CD4-positive, CD25-positive, alpha-beta regulatory T cell (primary cell): ENCODE measurements at regions not wholly inside any gene's neighbourhood (a gene's known extent, or its start where the extent isn't known, plus 50 kb on each side); places are given as distances from the start of the nearest gene placed in this dataset.
A peak's percentile ranks its signal among the peaks of the same experiment; 100 is the strongest.

Experiments used
- ATAC-seq, 2 donors: fragments of 150-1000 bp; cut with Tn5 transposase; one replicate each; pipeline ENCODE4 v1.10.0; 2021; ENCODE audit warnings: low read depth in 2 of 2, moderate number of reproducible peaks in 2 of 2, moderate library complexity in 1 of 2
- DNase-seq, 3 donors: peaks; one replicate each; pipeline versions ENCODE4 v3.0.0 to v3.0.0-alpha.2; 2012 to 2022; ENCODE audit warnings: mixed read lengths in 1 of 3
- H3K27ac ChIP-seq: one replicate; pipeline ENCODE4 v1.7.0; 2013; ENCODE audit warnings: mild to moderate bottlenecking, low read length; ENCODE audit not compliant: insufficient read depth, poor library complexity, severe bottlenecking
- H3K27me3 ChIP-seq: one replicate; pipeline ENCODE4 v1.7.0; 2013; ENCODE audit warnings: low read length; ENCODE audit not compliant: control insufficient read depth, insufficient read depth
- H3K36me3 ChIP-seq: one replicate; pipeline ENCODE4 v1.7.0; 2013; ENCODE audit warnings: mild to moderate bottlenecking, low read length, moderate library complexity; ENCODE audit not compliant: control insufficient read depth, insufficient read depth
- H3K4me1 ChIP-seq: 2 replicates; pipeline ENCODE4 v1.7.0; 2013; ENCODE audit warnings: mild to moderate bottlenecking, low read length; ENCODE audit not compliant: insufficient read depth, control insufficient read depth, poor library complexity, severe bottlenecking
- H3K4me3 ChIP-seq: one replicate; pipeline ENCODE4 v1.7.0; 2013; ENCODE audit warnings: low read depth, mild to moderate bottlenecking, low read length, moderate library complexity
- H3K9me3 ChIP-seq, 2 experiments: 1 replicate in 1 of 2; 2 replicates in 1 of 2; pipeline ENCODE4 v1.7.0; 2013; ENCODE audit warnings: low read length in 2 of 2, mild to moderate bottlenecking in 1 of 2, moderate library complexity in 1 of 2; ENCODE audit not compliant: control insufficient read depth in 2 of 2
- H3K27ac Mint-ChIP-seq, 3 donors: one replicate each; pipeline ENCODE4 v1.8.0; 2020 to 2022; ENCODE audit warnings: mild to moderate bottlenecking in 3 of 3, mixed read lengths in 3 of 3, moderate library complexity in 2 of 3
- H3K27me3 Mint-ChIP-seq: one replicate; pipeline ENCODE4 v1.8.0; 2022; ENCODE audit warnings: mild to moderate bottlenecking, mixed read lengths
- H3K36me3 Mint-ChIP-seq: one replicate; pipeline ENCODE4 v1.8.0; 2020; ENCODE audit warnings: mixed read lengths
- H3K4me1 Mint-ChIP-seq, 4 donors: one replicate each; pipeline ENCODE4 v1.8.0; 2020 to 2022; ENCODE audit warnings: mixed read lengths in 4 of 4, mild to moderate bottlenecking in 1 of 4
- H3K4me3 Mint-ChIP-seq, 4 donors: one replicate each; pipeline ENCODE4 v1.8.0; 2020 to 2022; ENCODE audit warnings: mild to moderate bottlenecking in 4 of 4, mixed read lengths in 4 of 4, moderate library complexity in 3 of 4
- H3K9me3 Mint-ChIP-seq, 7 donors: one replicate each; pipeline ENCODE4 v1.8.0; 2020 to 2022; ENCODE audit warnings: mixed read lengths in 7 of 7, mild to moderate bottlenecking in 3 of 7, moderate library complexity in 2 of 7

DNA sequence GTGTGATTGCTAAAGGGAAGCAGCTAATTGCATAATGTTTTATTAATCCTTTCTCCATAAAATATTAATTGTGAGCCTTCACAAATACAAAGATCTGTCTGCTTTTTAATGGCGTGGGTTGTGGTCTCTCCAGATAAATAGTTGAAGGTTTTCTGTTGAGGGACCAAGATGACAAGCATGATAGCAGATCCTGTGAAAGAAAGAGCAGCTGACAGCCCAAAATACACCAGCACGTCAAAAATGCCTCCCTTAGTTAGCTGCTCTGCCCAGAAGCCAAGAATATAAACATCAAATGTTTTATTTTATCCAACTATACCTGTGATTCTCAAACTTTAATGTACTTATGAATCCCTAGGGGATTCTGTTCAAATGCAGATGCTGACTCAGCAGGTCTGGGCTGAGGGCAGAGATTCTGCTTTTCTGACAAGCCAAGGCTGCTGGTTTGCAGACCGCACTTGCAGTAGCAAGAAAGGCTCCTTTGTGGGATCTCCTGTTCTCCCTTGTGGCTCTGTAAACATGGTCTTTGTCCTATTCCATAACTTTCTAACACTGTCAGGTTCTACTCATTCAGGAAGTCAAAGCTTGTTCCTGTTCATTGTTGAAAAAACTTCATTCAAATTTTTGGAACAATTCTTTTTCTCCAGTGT is 119.1 kb upstream of the SLC25A36 start:
- ATAC-seq: no peak
- H3K27me3 ChIP-seq: no peaks in the 10 kb centered on the region
- no peaks in the 10 kb centered on the region for H3K9me3 ChIP-seq
- H3K36me3 Mint-ChIP-seq: no peaks in the 10 kb centered on the region
- H3K4me1 Mint-ChIP-seq: no peaks in the 10 kb centered on the region
- no peak for DNase-seq
- H3K36me3 ChIP-seq: no peaks in the 10 kb centered on the region
- H3K27ac ChIP-seq: no peak overlapping the region
- no peaks in the 10 kb centered on the region for H3K4me1 ChIP-seq
- H3K27me3 Mint-ChIP-seq: no peaks in the 10 kb centered on the region
- H3K27ac Mint-ChIP-seq: no peak overlapping the region
- no peak overlapping the region for H3K4me3 ChIP-seq
- peaks cover 0 to 2% (median 0%) of the 10 kb centered on the region in 7 donors for H3K9me3 Mint-ChIP-seq
- H3K4me3 Mint-ChIP-seq: no peak overlapping the region

- no peaks in the 10 kb centered on the region for H3K27me3 ChIP-seq
- H3K27ac Mint-ChIP-seq: no peak overlapping the region
- H3K4me1 ChIP-seq: no peaks in the 10 kb centered on the region
- no peaks in the 10 kb centered on the region for H3K36me3 Mint-ChIP-seq
- no peaks in the 10 kb centered on the region for H3K9me3 ChIP-seq
- H3K4me3 Mint-ChIP-seq: no peak overlapping the region
- H3K4me3 ChIP-seq: no peak overlapping the region
- no peaks in the 10 kb centered on the region for H3K4me1 Mint-ChIP-seq
- H3K27me3 Mint-ChIP-seq: no peaks in the 10 kb centered on the region
- DNase-seq: no peak
- ATAC-seq: no peak
- peaks cover 0 to 2% (median 0%) of the 10 kb centered on the region in 7 donors for H3K9me3 Mint-ChIP-seq
- no peaks in the 10 kb centered on the region for H3K36me3 ChIP-seq
- no peak overlapping the region for H3K27ac ChIP-seq
Observed at GRCh38 chr3:140823106-140823505, 118.5 kb upstream of the SLC25A36 start.

DNA sequence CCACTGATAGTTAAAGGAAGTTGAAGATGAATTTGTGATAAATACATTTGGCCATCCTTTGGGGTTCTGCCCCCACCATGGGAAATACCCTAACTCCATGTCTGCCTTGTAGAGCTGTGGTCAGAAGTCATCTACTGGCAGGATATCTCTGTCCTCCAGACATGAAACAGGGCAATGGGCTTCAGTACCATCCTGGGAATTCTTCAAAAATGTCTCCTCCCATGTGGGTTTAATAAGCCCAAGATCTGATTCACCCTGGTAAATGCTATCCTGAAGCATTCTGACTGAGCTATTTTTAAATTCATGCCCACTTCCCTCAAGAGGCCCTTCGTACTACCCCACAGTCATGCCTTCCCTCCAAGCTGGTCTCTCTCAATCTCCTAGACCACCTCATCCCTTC is 113.7 kb upstream of the SLC25A36 start:
- Mint-ChIP-seq H3K36me3 (no peaks in the 10 kb centered on the region), H3K27me3 (no peaks in the 10 kb centered on the region), H3K9me3 (peaks cover 0 to 4% (median 0%) of the 10 kb centered on the region in 7 donors), H3K4me3 (no peak overlapping the region), H3K4me1 (no peaks in the 10 kb centered on the region), H3K27ac (no peak overlapping the region)
- no peaks in the 10 kb centered on the region for H3K27me3 ChIP-seq
- H3K36me3 ChIP-seq: no peaks in the 10 kb centered on the region
- ATAC-seq (no peak), DNase-seq (no peak)
- no peak overlapping the region for H3K27ac ChIP-seq
- H3K9me3 ChIP-seq: no peaks in the 10 kb centered on the region
- no peak overlapping the region for H3K4me3 ChIP-seq
- no peaks in the 10 kb centered on the region for H3K4me1 ChIP-seq

DNA sequence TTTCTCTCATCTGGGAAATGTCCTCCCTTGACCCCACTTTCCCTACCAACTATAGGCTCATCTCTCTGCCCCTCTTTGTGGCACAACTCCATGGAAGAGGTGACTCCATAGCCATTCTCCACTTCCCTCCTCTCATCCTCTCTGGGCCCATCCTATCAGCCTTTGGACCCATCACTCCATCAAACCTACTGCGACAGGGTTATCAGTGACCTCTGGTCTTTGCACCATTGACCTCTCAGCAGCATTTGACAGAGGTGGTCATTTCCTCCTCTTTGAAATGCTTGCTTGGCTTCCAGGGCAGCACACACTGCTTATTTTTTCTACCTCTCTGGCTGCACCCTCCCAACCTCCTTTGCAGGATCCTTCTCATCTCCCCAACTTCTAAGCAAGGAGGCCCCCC is 113.1 kb upstream of the SLC25A36 start:
- H3K36me3 ChIP-seq: no peaks in the 10 kb centered on the region
- Mint-ChIP-seq H3K4me1 (no peaks in the 10 kb centered on the region), H3K36me3 (no peaks in the 10 kb centered on the region), H3K4me3 (no peak overlapping the region), H3K27me3 (no peaks in the 10 kb centered on the region), H3K27ac (no peak overlapping the region), H3K9me3 (peaks cover 0 to 4% (median 0%) of the 10 kb centered on the region in 7 donors)
- no peak overlapping the region for H3K27ac ChIP-seq
- H3K9me3 ChIP-seq: no peaks in the 10 kb centered on the region
- no peaks in the 10 kb centered on the region for H3K27me3 ChIP-seq
- H3K4me3 ChIP-seq: no peak overlapping the region
- H3K4me1 ChIP-seq: no peaks in the 10 kb centered on the region
- DNase-seq (no peak), ATAC-seq (no peak)

DNA sequence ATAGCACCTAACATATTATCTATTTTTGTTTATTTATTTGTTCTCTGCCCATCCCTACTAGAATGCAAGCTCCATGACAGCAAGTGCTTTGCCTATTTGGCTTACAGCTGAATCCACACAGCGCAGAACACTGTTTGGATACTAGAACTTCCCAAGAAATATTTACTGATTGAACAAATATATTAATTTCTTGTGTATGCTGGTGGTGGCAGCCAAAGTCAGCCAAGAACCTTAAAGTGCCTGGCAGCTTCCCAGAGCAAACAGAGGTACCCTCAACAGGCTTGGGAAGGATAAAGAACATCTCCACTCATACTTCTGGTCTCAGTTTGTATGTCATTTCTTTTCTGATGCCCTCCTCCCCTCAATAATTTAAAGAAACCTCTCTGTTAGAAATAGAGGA is 111.8 kb upstream of the SLC25A36 start:
- DNase-seq (no peak), ATAC-seq (no peak)
- H3K4me3 ChIP-seq: no peak overlapping the region
- H3K27me3 Mint-ChIP-seq: peaks cover 8% of the 10 kb centered on the region
- no peak overlapping the region for H3K27ac Mint-ChIP-seq
- H3K4me3 Mint-ChIP-seq: no peak overlapping the region
- peaks cover 0 to 3% (median 0%) of the 10 kb centered on the region in 7 donors for H3K9me3 Mint-ChIP-seq
- H3K27me3 ChIP-seq: peaks cover under 1% of the 10 kb centered on the region
- H3K36me3 ChIP-seq: no peaks in the 10 kb centered on the region
- H3K27ac ChIP-seq: no peak overlapping the region
- H3K36me3 Mint-ChIP-seq: no peaks in the 10 kb centered on the region
- no peaks in the 10 kb centered on the region for H3K9me3 ChIP-seq
- no peaks in the 10 kb centered on the region for H3K4me1 ChIP-seq
- no peaks in the 10 kb centered on the region for H3K4me1 Mint-ChIP-seq

GRCh38 chr3:140830391-140830790 is 111.2 kb upstream of the SLC25A36 start:
- no peak overlapping the region for H3K4me3 ChIP-seq
- no peaks in the 10 kb centered on the region for H3K4me1 ChIP-seq
- ATAC-seq: no peak
- no peaks in the 10 kb centered on the region for H3K36me3 ChIP-seq
- Mint-ChIP-seq H3K27ac (no peak overlapping the region), H3K4me3 (no peak overlapping the region), H3K4me1 (no peaks in the 10 kb centered on the region), H3K36me3 (no peaks in the 10 kb centered on the region), H3K9me3 (peaks cover 0 to 4% (median 0%) of the 10 kb centered on the region in 7 donors), H3K27me3 (peaks cover 12% of the 10 kb centered on the region)
- no peak for DNase-seq
- peaks cover 2% of the 10 kb centered on the region for H3K27me3 ChIP-seq
- H3K9me3 ChIP-seq: no peaks in the 10 kb centered on the region
- no peak overlapping the region for H3K27ac ChIP-seq

GRCh38 chr3:140832883-140833282 is 108.8 kb upstream of the SLC25A36 start:
- no peaks in the 10 kb centered on the region for H3K36me3 ChIP-seq
- Mint-ChIP-seq H3K36me3 (no peaks in the 10 kb centered on the region), H3K9me3 (peaks cover 0 to 4% (median 0%) of the 10 kb centered on the region in 7 donors), H3K27ac (no peak overlapping the region), H3K27me3 (peaks cover 17% of the 10 kb centered on the region), H3K4me3 (no peak overlapping the region), H3K4me1 (no peaks in the 10 kb centered on the region)
- peaks cover 2% of the 10 kb centered on the region for H3K27me3 ChIP-seq
- no peaks in the 10 kb centered on the region for H3K4me1 ChIP-seq
- peak in 1 of 3 donors; percentile 5 for DNase-seq
- no peak for ATAC-seq
- no peak overlapping the region for H3K4me3 ChIP-seq
- H3K9me3 ChIP-seq: no peaks in the 10 kb centered on the region
- no peak overlapping the region for H3K27ac ChIP-seq

GRCh38 chr3:140834266-140835037 is 107.2 kb upstream of the SLC25A36 start:
- Histone ChIP-seq H3K27me3 (peaks cover 2% of the 10 kb centered on the region), H3K9me3 (no peaks in the 10 kb centered on the region), H3K27ac (no peak overlapping the region), H3K4me1 (no peaks in the 10 kb centered on the region), H3K4me3 (no peak overlapping the region), H3K36me3 (no peaks in the 10 kb centered on the region)
- Mint-ChIP-seq H3K36me3 (no peaks in the 10 kb centered on the region), H3K27me3 (peaks cover 17% of the 10 kb centered on the region), H3K4me3 (no peak overlapping the region), H3K4me1 (no peaks in the 10 kb centered on the region), H3K9me3 (peaks cover 0 to 3% (median 0%) of the 10 kb centered on the region in 7 donors), H3K27ac (peak overlapping the region in 1 of 3 donors; percentile 87)
- ATAC-seq: no peak
- DNase-seq: no peak
